ENCODE measurements at regions not wholly inside any gene's neighbourhood (a gene's known extent, or its start where the extent isn't known, plus 50 kb on each side); places are given as distances from the start of the nearest gene placed in this dataset.

GRCh38 chr18:21997207-21998143 lies 171.9 kb upstream of the GATA6 start:
- no peak overlapping the region for H3K4me3 ChIP-seq (ENCODE audit: insufficient read depth, low read depth, low read length)
- in situ Hi-C loops (cut with MboI; ENCODE audit: low sequenced_read_pairs): no loop called here
- ChIA-PET POLR2A (ENCODE audit: unreplicated experiment) (no interaction called here), CTCF (interaction anchor here (0.6 to 1.9 kb wide), 3 partner anchors 8 to 523 kb away, joined by 3 to 4 read pairs (median 3); no protein-coding TSS in a partner anchor)
- H3K4ac ChIP-seq (ENCODE audit: low read depth, low read length): no peak overlapping the region
- no peak overlapping the region for H3K18ac ChIP-seq (ENCODE audit: low read depth, low read length)
- H3K9ac ChIP-seq (ENCODE audit: low read depth, low read length): no peak overlapping the region
- peak overlapping the region; percentile 56 for H2AFZ ChIP-seq (replicated peaks; ENCODE audit: low read length, poor library complexity)
- H2BK15ac ChIP-seq (ENCODE audit: low read depth, low read length): no peak overlapping the region
- peak overlapping the region; percentile 48; the same call in 1 of the 2 replicates for H3K4me2 ChIP-seq (ENCODE audit: low read depth, low read length)
- H2AK9ac ChIP-seq (replicated peaks; ENCODE audit: low read depth, low read length, poor library complexity): no peak overlapping the region
- H3K4me1 ChIP-seq (ENCODE audit: control insufficient read depth, insufficient read depth, low read length): no peaks in the 10 kb centered on the region
- no peak overlapping the region for H4K8ac ChIP-seq (ENCODE audit: low read depth in 2 of 2, low read length in 2 of 2)
- dilution Hi-C loops (cut with HindIII; ENCODE audit: low sequenced_read_pairs, unreplicated experiment): no loop called here
- H4K20me1 ChIP-seq (ENCODE audit: insufficient read depth, low read length): no peaks in the 10 kb centered on the region
- H2BK5ac ChIP-seq (ENCODE audit: low read depth, low read length, poor library complexity, severe bottlenecking): no peak overlapping the region
- ATAC-seq (ENCODE audit: low read depth) (peak; percentile 84), DNase-seq (peak; percentile 42)
- no peak overlapping the region for H4K91ac ChIP-seq (ENCODE audit: insufficient read depth, low read depth, low read length)
- H3K27me3 ChIP-seq (ENCODE audit: control insufficient read depth, insufficient read depth, low read length): peaks cover 8% of the 10 kb centered on the region
- no peaks in the 10 kb centered on the region for H3K79me1 ChIP-seq (ENCODE audit: low read depth in 1 of 2, low read length in 2 of 2)
- BruUV-seq (replicated peaks): no TSS peak
- no peaks in the 10 kb centered on the region for H3K9me1 ChIP-seq (ENCODE audit: insufficient read depth, low read length)
- H3K36me3 ChIP-seq (ENCODE audit: control insufficient read depth, insufficient read depth, low read length): no peaks in the 10 kb centered on the region
- H4K5ac ChIP-seq (ENCODE audit: low read depth, low read length): no peak overlapping the region
- H3K9me3 ChIP-seq (ENCODE audit: control insufficient read depth, insufficient read depth, low read length): no peaks in the 10 kb centered on the region
- intact Hi-C loops (cut with micrococcal nuclease): loop anchor here (5.0 kb wide), 1 partner anchor 565 kb away; no protein-coding TSS in a partner anchor
- no peak overlapping the region for H2BK20ac ChIP-seq (ENCODE audit: low read depth, low read length)
- no peak overlapping the region for H2BK120ac ChIP-seq (ENCODE audit: low read depth, low read length)
- WGBS, 2 experiments (ENCODE audit: extremely low coverage in 2 of 2, insufficient read length in 1 of 2): 56% methylated on average over 5 of the region's 14 CpGs; no CpG with 5 or more reads in 1 of the 2 experiments
- no peak overlapping the region for H3K23ac ChIP-seq (ENCODE audit: low read depth, low read length)
- no peak overlapping the region for H3K14ac ChIP-seq (replicated peaks; ENCODE audit: low read depth, low read length)
- TF ChIP-seq RFX5 (IDR thresholded peaks at IDR 0.05; ENCODE audit: low read depth, low read length) (no peak), RAD21 (IDR thresholded peaks at IDR 0.05; ENCODE audit: low read length) (peak; percentile 49), CTCF (conservative IDR thresholded peaks at IDR 0.05; ENCODE audit: low read depth, low read length) (peak; percentile 68), MAFK (IDR thresholded peaks at IDR 0.05; ENCODE audit: low read depth, low read length) (peak; percentile 85), SMC3 (IDR thresholded peaks at IDR 0.05; ENCODE audit: low read depth, low read length) (0 out of 2 replicates have a peak, but pooled peaks have one; percentile 32)
- H3K27ac ChIP-seq (ENCODE audit: insufficient read depth, low read length): no peak overlapping the region
- no peak overlapping the region for H2AK5ac ChIP-seq (ENCODE audit: low read depth, low read length)
- H3K56ac ChIP-seq (ENCODE audit: extremely low read depth, insufficient read depth, low read length): no peak overlapping the region

Measured in IMR-90 (cell line).